ENCODE measurements at regions not wholly inside any gene's neighbourhood (a gene's known extent, or its start where the extent isn't known, plus 50 kb on each side); places are given as distances from the start of the nearest gene placed in this dataset.

DNA sequence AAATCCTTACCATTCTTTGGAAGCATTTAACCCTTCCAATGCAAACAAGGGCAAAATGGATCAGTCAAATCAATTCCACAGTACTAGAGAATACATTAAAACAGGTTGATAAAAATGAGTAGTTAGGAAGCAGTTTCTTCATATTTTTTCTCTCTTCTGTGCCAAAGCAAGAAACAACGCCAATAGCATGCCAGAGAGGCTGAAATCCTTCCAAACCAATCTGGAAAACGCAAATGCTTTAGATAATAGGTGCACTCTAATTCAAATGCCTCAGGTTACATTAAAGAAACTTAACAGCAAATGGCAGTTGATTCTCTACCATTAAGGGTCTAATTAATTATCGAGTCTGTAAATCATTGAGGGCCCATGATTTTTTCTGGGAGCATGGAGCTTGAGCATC, 755.2 kb downstream of the C6orf118 start:
- Histone ChIP-seq H3K4me3 (ENCODE audit: insufficient read depth, low read depth, low read length) (no peak overlapping the region), H3K14ac (replicated peaks; ENCODE audit: low read depth, low read length) (no peak overlapping the region), H2AK9ac (replicated peaks; ENCODE audit: low read depth, low read length, poor library complexity) (no peak overlapping the region), H2AFZ (replicated peaks; ENCODE audit: low read length, poor library complexity) (no peak overlapping the region), H3K27me3 (ENCODE audit: control insufficient read depth, insufficient read depth, low read length) (no peaks in the 10 kb centered on the region), H4K20me1 (ENCODE audit: insufficient read depth, low read length) (no peaks in the 10 kb centered on the region), H3K36me3 (ENCODE audit: control insufficient read depth, insufficient read depth, low read length) (no peaks in the 10 kb centered on the region), H2BK20ac (ENCODE audit: low read depth, low read length) (no peak overlapping the region), H3K9me1 (ENCODE audit: insufficient read depth, low read length) (no peaks in the 10 kb centered on the region), H3K4ac (ENCODE audit: low read depth, low read length) (no peak overlapping the region), H4K91ac (ENCODE audit: insufficient read depth, low read depth, low read length) (no peak overlapping the region), H3K18ac (ENCODE audit: low read depth, low read length) (no peak overlapping the region), H2BK5ac (ENCODE audit: low read depth, low read length, poor library complexity, severe bottlenecking) (no peak overlapping the region), H3K56ac (ENCODE audit: extremely low read depth, insufficient read depth, low read length) (no peak overlapping the region), H3K9me3 (ENCODE audit: control insufficient read depth, insufficient read depth, low read length) (peaks cover 9% of the 10 kb centered on the region), H2BK15ac (ENCODE audit: low read depth, low read length) (no peak overlapping the region), H4K5ac (ENCODE audit: low read depth, low read length) (no peak overlapping the region), H3K4me2 (ENCODE audit: low read depth, low read length) (no peak overlapping the region), H3K23ac (ENCODE audit: low read depth, low read length) (no peak overlapping the region), H4K8ac (ENCODE audit: low read depth in 2 of 2, low read length in 2 of 2) (no peak overlapping the region), H3K9ac (ENCODE audit: low read depth, low read length) (no peak overlapping the region), H3K4me1 (ENCODE audit: control insufficient read depth, insufficient read depth, low read length) (no peaks in the 10 kb centered on the region), H3K79me1 (ENCODE audit: low read depth in 1 of 2, low read length in 2 of 2) (no peaks in the 10 kb centered on the region), H3K27ac (ENCODE audit: insufficient read depth, low read length) (no peak overlapping the region), H2AK5ac (ENCODE audit: low read depth, low read length) (no peak overlapping the region), H2BK120ac (ENCODE audit: low read depth, low read length) (no peak overlapping the region)
- CTCF ChIA-PET, result no interaction called here
- ATAC-seq (ENCODE audit: low read depth) (no peak), DNase-seq (no peak)
- TF ChIP-seq MAFK (IDR thresholded peaks at IDR 0.05; ENCODE audit: low read depth, low read length) (no peak), MAZ (IDR thresholded peaks at IDR 0.05; ENCODE audit: borderline replicate concordance, low read depth, low read length) (no peak), CTCF (conservative IDR thresholded peaks at IDR 0.05; ENCODE audit: low read depth, low read length) (no peak), RCOR1 (IDR thresholded peaks at IDR 0.05; ENCODE audit: insufficient replicate concordance, low read length) (no peak), POLR2A (IDR thresholded peaks at IDR 0.05; ENCODE audit: low read depth, low read length) (no peak), CHD1 (IDR thresholded peaks at IDR 0.05; ENCODE audit: low read depth, low read length) (no peak), FOS (IDR thresholded peaks at IDR 0.05; ENCODE audit: low read depth, low read length) (no peak), MXI1 (IDR thresholded peaks at IDR 0.05; ENCODE audit: borderline replicate concordance, low read depth, low read length) (no peak), RAD21 (IDR thresholded peaks at IDR 0.05; ENCODE audit: low read length) (no peak), RFX5 (IDR thresholded peaks at IDR 0.05; ENCODE audit: low read depth, low read length) (no peak), CEBPB (IDR thresholded peaks at IDR 0.05; ENCODE audit: low read depth, low read length) (no peak)
- TF ChIP-seq, protein P1, sequence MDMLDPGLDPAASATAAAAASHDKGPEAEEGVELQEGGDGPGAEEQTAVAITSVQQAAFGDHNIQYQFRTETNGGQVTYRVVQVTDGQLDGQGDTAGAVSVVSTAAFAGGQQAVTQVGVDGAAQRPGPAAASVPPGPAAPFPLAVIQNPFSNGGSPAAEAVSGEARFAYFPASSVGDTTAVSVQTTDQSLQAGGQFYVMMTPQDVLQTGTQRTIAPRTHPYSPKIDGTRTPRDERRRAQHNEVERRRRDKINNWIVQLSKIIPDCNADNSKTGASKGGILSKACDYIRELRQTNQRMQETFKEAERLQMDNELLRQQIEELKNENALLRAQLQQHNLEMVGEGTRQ (IDR thresholded peaks at IDR 0.05; ENCODE audit: low read depth, low read length), result no peak
- dilution Hi-C loops (cut with HindIII; ENCODE audit: low sequenced_read_pairs, unreplicated experiment), result no loop called here
- in situ Hi-C loops (cut with MboI; ENCODE audit: low sequenced_read_pairs), result no loop called here
- intact Hi-C loops (cut with micrococcal nuclease), result no loop called here
- POLR2A ChIA-PET (ENCODE audit: unreplicated experiment), result no interaction called here
- WGBS, 2 experiments (ENCODE audit: extremely low coverage in 2 of 2, insufficient read length in 1 of 2), result no CpG with 5 or more reads among the region's 3 CpGs
- no TSS peak for BruUV-seq (replicated peaks)

All from IMR-90 (cell line).